Cardiac septum (tissue), 1 donor: ENCODE measurements at regions not wholly inside any gene's neighbourhood (a gene's known extent, or its start where the extent isn't known, plus 50 kb on each side); places are given as distances from the start of the nearest gene placed in this dataset.
"Not testable (repeated sequence)": the region's sequence is repeated elsewhere in the genome, so short reads cannot be mapped to it uniquely, and the experiment has no call there.

Experiments used
- DNase-seq: peaks from one replicate; pipeline ENCODE4 v3.0.0-alpha.2; 2020; ENCODE audit warnings: low spot score
- intact Hi-C: fragments of 100-400 bp; cut with DNase I; formaldehyde crosslinking; loops from one replicate; pipeline ENCODE4 v1.14.0; 2022
- donor health status: DM: no; HTN: no; CAD: no.

- no peak for DNase-seq
- intact Hi-C loops: no loop called here
Measured at GRCh38 chr3:6254490-6254889, 606.4 kb upstream of the GRM7 start.

GRCh38 chr3:6255229-6255628 lies 605.7 kb upstream of the GRM7 start:
- intact Hi-C loops: no loop called here
- DNase-seq: no peak

GRCh38 chr3:6260551-6261191 lies 600.2 kb upstream of the GRM7 start:
- intact Hi-C loops: no loop called here
- DNase-seq: no peak

GRCh38 chr3:6262010-6262409 lies 598.9 kb upstream of the GRM7 start:
- intact Hi-C loops: no loop called here
- DNase-seq: no peak

- intact Hi-C loops: no loop called here
- DNase-seq: no peak
Measured at GRCh38 chr3:6264036-6264435, 596.9 kb upstream of the GRM7 start.

GRCh38 chr3:6264906-6265305 lies 596.0 kb upstream of the GRM7 start:
- intact Hi-C loops: no loop called here
- DNase-seq: no peak

GRCh38 chr3:6266135-6266534 lies 594.8 kb upstream of the GRM7 start:
- intact Hi-C loops: no loop called here
- DNase-seq: no peak

- no peak for DNase-seq
- intact Hi-C loops: no loop called here
Measured at GRCh38 chr3:6273878-6274277, 587.0 kb upstream of the GRM7 start.

- intact Hi-C loops: no loop called here
- no peak for DNase-seq
Measured at GRCh38 chr3:6281662-6282061, 579.3 kb upstream of the GRM7 start.

- intact Hi-C loops: no loop called here
- DNase-seq: no peak
Measured at GRCh38 chr3:6282918-6283317, 578.0 kb upstream of the GRM7 start.

GRCh38 chr3:6287088-6287875 lies 573.6 kb upstream of the GRM7 start:
- intact Hi-C loops: no loop called here
- no peak for DNase-seq

GRCh38 chr3:6301626-6302025 lies 559.3 kb upstream of the GRM7 start:
- no peak for DNase-seq
- intact Hi-C loops: no loop called here

GRCh38 chr3:6315906-6316305 lies 545.0 kb upstream of the GRM7 start:
- intact Hi-C loops: no loop called here
- no peak for DNase-seq

GRCh38 chr3:6321999-6322398 lies 538.9 kb upstream of the GRM7 start:
- no peak for DNase-seq
- intact Hi-C loops: no loop called here

- DNase-seq: no peak
- intact Hi-C loops: no loop called here
Measured at GRCh38 chr3:6326771-6327170, 534.1 kb upstream of the GRM7 start.

- DNase-seq, intact Hi-C loops: not testable (repeated sequence)
Measured at GRCh38 chr3:6340980-6341325, 520.0 kb upstream of the GRM7 start.

GRCh38 chr3:6351752-6352151 lies 509.2 kb upstream of the GRM7 start:
- intact Hi-C loops: no loop called here
- DNase-seq: no peak

GRCh38 chr3:6354653-6355052 lies 506.3 kb upstream of the GRM7 start:
- intact Hi-C loops: no loop called here
- DNase-seq: no peak

GRCh38 chr3:6362406-6362805 lies 498.5 kb upstream of the GRM7 start:
- intact Hi-C loops: no loop called here
- no peak for DNase-seq

GRCh38 chr3:6367171-6367570 lies 493.7 kb upstream of the GRM7 start:
- no peak for DNase-seq
- intact Hi-C loops: no loop called here

- DNase-seq: no peak
- intact Hi-C loops: no loop called here
Measured at GRCh38 chr3:6392123-6392522, 468.8 kb upstream of the GRM7 start.

GRCh38 chr3:6394944-6395343 lies 466.0 kb upstream of the GRM7 start:
- intact Hi-C loops: no loop called here
- no peak for DNase-seq
